ENCODE measurements at regions not wholly inside any gene's neighbourhood (a gene's known extent, or its start where the extent isn't known, plus 50 kb on each side); places are given as distances from the start of the nearest gene placed in this dataset.
"Not testable (repeated sequence)": the region's sequence is repeated elsewhere in the genome, so short reads cannot be mapped to it uniquely, and the experiment has no call there.

DNA sequence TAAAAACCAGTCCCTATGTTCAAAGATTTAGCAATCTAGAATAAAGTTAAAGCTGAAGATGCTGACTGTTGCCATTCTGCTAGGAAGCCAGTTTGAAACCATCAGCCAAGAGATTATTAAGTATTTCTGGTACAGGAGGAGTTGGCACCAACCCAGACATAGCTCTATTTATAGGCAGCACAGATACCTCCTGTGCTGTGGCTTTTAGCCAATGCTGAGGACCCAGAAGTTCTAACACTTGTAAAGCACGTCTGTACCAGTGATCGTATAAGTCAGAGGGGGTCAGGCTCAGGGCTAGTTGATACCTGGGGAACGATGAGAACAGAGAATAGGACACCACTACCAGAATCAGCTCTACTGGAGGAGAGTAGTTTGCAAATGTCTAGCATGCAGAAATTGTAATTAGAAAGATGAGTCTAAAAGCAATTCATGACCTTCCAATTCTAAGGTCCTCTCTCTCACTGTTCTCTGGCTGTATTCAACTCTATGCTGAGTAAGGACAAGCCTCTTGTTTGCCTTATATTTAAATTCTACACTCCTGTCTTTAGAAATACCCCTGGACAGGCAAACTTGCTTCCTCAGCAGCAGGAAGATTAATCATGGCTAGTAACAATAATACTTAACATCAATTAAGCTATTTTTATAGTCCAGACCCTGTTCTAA, 96.8 kb upstream of the PALMD start:
- Histone ChIP-seq H3K27me3 (ENCODE audit: control insufficient read depth, insufficient read depth, low read length) (no peaks in the 10 kb centered on the region), H3K9me3 (replicated peaks; ENCODE audit: control insufficient read depth, low read depth, low read length) (no peaks in the 10 kb centered on the region), H3K4me1 (ENCODE audit: control insufficient read depth, insufficient read depth, low read length) (peaks cover 6% of the 10 kb centered on the region), H3K4me3 (ENCODE audit: low read length) (no peak overlapping the region), H3K27ac (ENCODE audit: low read length) (peak overlapping the region; percentile 22), H3K36me3 (ENCODE audit: control insufficient read depth, insufficient read depth, low read length) (no peaks in the 10 kb centered on the region)
- DNase-seq: peak; percentile 75
- 25% methylated on average over 2 of the region's 3 CpGs for WGBS (ENCODE audit: insufficient coverage)

DNA sequence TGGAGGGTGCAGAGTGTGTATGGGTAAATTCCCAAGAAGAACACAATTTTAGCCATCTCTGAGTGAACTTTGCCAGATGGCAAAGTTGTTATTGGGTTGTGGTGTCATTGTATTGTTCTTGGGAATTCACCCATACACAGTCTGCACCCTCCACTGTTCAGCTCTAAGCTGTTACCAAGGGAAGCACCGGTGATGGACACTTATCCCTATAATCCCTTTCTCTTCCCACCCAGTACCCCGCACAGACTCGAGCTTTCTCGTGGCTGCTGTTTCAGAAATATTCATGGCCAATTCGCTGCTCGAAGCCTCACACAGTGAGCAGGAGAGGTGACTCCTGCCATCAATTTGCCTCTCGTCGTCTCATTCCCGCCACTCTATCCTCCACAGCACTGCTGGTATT, 95.7 kb upstream of the PALMD start:
- no peak overlapping the region for H3K27ac ChIP-seq (ENCODE audit: low read length)
- H3K9me3 ChIP-seq (replicated peaks; ENCODE audit: control insufficient read depth, low read depth, low read length): no peaks in the 10 kb centered on the region
- H3K4me3 ChIP-seq (ENCODE audit: low read length): no peak overlapping the region
- no peak for DNase-seq
- H3K27me3 ChIP-seq (ENCODE audit: control insufficient read depth, insufficient read depth, low read length): no peaks in the 10 kb centered on the region
- H3K4me1 ChIP-seq (ENCODE audit: control insufficient read depth, insufficient read depth, low read length): peaks cover 6% of the 10 kb centered on the region
- 91% methylated on average over 9 of the region's 9 CpGs for WGBS (ENCODE audit: insufficient coverage)
- H3K36me3 ChIP-seq (ENCODE audit: control insufficient read depth, insufficient read depth, low read length): no peaks in the 10 kb centered on the region

DNA sequence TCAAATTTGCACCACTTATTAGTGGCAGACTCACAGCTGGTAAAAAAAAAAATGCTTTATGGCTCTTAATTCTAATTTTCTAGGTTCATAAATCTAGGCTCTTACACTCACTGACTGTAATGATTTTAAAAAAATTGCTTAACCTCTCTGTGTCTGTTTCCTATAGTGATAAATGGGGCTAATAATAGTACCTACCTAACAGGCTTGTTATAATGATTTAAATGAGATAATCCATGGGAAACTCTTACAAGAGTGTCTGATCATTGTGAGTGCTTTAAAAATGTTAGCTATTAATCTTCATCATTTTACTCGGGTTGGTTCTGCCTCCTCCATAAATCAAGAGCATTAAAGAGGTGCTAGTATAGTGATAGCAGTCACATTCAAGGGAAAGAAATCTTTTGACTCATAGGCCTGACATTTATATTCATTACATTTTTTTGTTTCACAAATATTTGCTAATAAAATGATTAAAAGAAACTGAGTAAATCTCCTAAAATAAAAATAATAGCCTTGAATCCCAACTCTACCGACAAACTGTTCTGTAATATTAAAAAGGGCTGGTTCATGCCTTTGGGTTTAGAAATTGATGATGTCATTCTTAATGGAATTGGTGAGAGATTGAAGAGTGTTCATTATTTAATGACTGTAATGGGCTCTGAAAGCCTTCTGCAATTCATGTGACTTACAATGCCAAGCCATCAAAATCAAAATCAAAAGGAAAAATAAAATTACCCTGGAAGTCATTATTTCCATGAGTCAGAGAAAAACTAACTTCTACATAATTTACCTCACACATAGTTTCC, 93.9 kb upstream of the PALMD start:
- no peaks in the 10 kb centered on the region for H3K36me3 ChIP-seq (ENCODE audit: control insufficient read depth, insufficient read depth, low read length)
- H3K4me3 ChIP-seq (ENCODE audit: low read length): no peak overlapping the region
- peaks cover 6% of the 10 kb centered on the region for H3K4me1 ChIP-seq (ENCODE audit: control insufficient read depth, insufficient read depth, low read length)
- no peak for DNase-seq
- no peaks in the 10 kb centered on the region for H3K9me3 ChIP-seq (replicated peaks; ENCODE audit: control insufficient read depth, low read depth, low read length)
- no CpG with 5 or more reads among the region's 2 CpGs for WGBS (ENCODE audit: insufficient coverage)
- no peaks in the 10 kb centered on the region for H3K27me3 ChIP-seq (ENCODE audit: control insufficient read depth, insufficient read depth, low read length)
- H3K27ac ChIP-seq (ENCODE audit: low read length): no peak overlapping the region

DNA sequence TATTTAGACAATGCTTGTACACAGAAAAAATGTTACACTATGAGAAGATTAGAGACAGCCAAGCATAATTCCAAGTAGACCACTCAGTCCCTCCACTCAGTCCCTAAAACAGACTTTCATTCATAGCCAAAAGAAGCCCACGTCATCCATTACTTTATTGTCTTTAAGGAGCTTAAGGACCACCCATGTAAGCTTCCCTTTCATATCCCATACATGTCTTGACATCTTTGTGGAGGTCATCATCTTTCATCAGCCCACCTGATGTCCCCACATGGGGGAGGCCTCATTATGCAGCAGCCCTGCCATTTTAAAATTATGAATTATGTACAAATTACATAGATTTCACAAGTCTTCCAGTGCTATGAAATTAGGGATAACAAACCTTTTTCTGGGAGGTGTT, 92.6 kb upstream of the PALMD start:
- DNase-seq: no peak
- Histone ChIP-seq H3K4me3 (ENCODE audit: low read length) (no peak overlapping the region), H3K27ac (ENCODE audit: low read length) (no peak overlapping the region), H3K36me3 (ENCODE audit: control insufficient read depth, insufficient read depth, low read length) (no peaks in the 10 kb centered on the region), H3K9me3 (replicated peaks; ENCODE audit: control insufficient read depth, low read depth, low read length) (no peaks in the 10 kb centered on the region), H3K4me1 (ENCODE audit: control insufficient read depth, insufficient read depth, low read length) (peaks cover 6% of the 10 kb centered on the region), H3K27me3 (ENCODE audit: control insufficient read depth, insufficient read depth, low read length) (no peaks in the 10 kb centered on the region)
- WGBS (ENCODE audit: insufficient coverage): 67% methylated on average over 1 of the region's 1 CpG

DNA sequence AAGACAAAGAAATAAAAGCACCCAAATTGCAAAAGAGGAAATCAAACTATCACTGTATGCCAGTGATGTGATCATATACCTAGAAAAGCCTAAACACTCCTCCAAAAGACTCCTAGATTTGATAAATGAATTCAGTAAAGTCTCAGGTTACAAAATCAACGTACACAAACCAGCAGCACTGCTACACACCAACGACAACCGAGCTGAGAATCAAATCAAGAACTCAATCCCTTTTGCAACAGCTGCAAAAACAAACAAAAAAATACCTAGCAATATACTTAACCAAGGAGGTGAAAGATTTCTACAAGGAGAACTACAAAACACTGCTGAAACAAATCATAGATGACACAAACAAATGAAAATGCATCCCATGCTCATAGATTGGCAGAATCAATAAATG, 92.1 kb upstream of the PALMD start:
- H3K4me1 ChIP-seq (ENCODE audit: control insufficient read depth, insufficient read depth, low read length); H3K9me3 ChIP-seq (replicated peaks; ENCODE audit: control insufficient read depth, low read depth, low read length); H3K27me3 ChIP-seq (ENCODE audit: control insufficient read depth, insufficient read depth, low read length); H3K27ac ChIP-seq (ENCODE audit: low read length); H3K4me3 ChIP-seq (ENCODE audit: low read length); DNase-seq; H3K36me3 ChIP-seq (ENCODE audit: control insufficient read depth, insufficient read depth, low read length): not testable (repeated sequence)
- 30% methylated on average over 2 of the region's 3 CpGs for WGBS (ENCODE audit: insufficient coverage)

DNA sequence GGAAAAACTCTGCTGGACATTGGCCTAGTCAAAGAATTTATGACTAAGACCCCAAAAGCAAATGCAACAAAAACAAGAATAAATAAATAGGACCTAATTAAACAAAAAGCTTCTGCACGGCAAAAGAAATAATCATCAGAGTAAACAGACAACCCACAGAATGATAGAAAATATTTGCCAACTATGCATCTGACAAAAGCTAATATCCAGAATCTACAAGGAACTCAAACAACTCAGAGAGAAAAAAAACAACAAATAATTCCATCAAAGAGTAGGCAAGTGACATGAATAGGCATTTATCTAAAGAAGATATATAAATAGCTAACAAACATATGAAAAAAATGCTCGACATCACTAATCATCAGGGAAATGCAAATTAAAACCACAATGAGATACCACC, 91.2 kb upstream of the PALMD start:
- DNase-seq: no peak
- no CpG with 5 or more reads among the region's 2 CpGs for whole genome bisulfite sequencing (ENCODE audit: insufficient coverage)
- no peaks in the 10 kb centered on the region for H3K9me3 ChIP-seq (replicated peaks; ENCODE audit: control insufficient read depth, low read depth, low read length)

DNA sequence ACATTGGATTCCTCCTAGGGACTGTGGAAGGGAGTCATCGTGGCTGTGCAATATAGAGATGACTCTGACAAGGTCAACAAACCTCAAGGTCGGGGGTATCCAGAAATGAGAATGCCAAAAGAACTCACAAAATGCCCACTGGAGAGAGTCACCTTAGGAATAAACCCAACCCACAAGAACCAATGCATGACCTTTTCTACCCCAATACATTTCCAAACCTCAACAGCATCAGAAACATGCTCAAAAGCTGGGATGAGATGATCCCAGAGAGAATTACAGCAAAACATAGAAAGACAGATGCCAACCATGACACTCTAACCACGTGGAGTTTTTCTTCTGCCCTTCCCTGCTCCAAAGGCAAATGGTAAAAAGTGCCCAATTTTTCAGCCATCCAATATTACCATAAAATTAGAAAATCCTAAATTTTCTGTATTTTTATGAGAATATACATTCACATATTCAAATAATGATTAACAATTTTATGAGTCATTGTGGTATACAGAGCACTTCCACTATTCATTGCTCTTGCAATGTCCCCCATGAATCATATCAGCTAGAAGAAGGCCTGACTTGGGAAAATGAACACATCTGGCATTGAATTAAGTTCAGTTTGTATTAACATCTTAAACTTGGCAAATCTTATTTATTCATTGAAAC, 88.2 kb upstream of the PALMD start:
- Histone ChIP-seq H3K4me3 (ENCODE audit: low read length) (no peak overlapping the region), H3K4me1 (ENCODE audit: control insufficient read depth, insufficient read depth, low read length) (no peaks in the 10 kb centered on the region), H3K36me3 (ENCODE audit: control insufficient read depth, insufficient read depth, low read length) (no peaks in the 10 kb centered on the region), H3K9me3 (replicated peaks; ENCODE audit: control insufficient read depth, low read depth, low read length) (no peaks in the 10 kb centered on the region), H3K27ac (ENCODE audit: low read length) (no peak overlapping the region), H3K27me3 (ENCODE audit: control insufficient read depth, insufficient read depth, low read length) (no peaks in the 10 kb centered on the region)
- no CpG with 5 or more reads among the region's 3 CpGs for WGBS (ENCODE audit: insufficient coverage)
- DNase-seq: no peak

More for the DNA sequence above, 91.2 kb upstream of the PALMD start:
- Histone ChIP-seq H3K36me3 (ENCODE audit: control insufficient read depth, insufficient read depth, low read length) (no peaks in the 10 kb centered on the region), H3K27ac (ENCODE audit: low read length) (no peak overlapping the region), H3K27me3 (ENCODE audit: control insufficient read depth, insufficient read depth, low read length) (no peaks in the 10 kb centered on the region), H3K4me1 (ENCODE audit: control insufficient read depth, insufficient read depth, low read length) (no peaks in the 10 kb centered on the region), H3K4me3 (ENCODE audit: low read length) (no peak overlapping the region)

DNA sequence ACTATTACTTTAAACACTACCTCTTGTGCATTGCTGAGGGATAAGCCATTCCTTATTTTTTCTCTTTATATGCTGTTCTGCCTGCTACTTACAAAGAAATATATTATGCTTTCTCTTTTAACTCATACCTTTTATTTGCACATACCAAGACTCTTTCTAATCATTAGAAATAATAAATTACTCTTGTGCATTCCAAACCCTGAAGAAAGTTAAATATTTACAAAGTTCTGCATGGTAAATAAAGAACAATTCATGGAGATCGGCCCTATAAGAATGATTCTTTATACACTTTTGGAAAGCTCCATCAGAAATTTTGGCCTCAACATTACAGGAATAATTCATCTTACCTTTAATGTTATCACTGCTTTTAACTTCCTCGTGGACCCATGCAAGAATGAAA, 86.7 kb upstream of the PALMD start:
- Histone ChIP-seq H3K4me1 (ENCODE audit: control insufficient read depth, insufficient read depth, low read length) (no peaks in the 10 kb centered on the region), H3K4me3 (ENCODE audit: low read length) (no peak overlapping the region), H3K27me3 (ENCODE audit: control insufficient read depth, insufficient read depth, low read length) (no peaks in the 10 kb centered on the region), H3K27ac (ENCODE audit: low read length) (no peak overlapping the region), H3K36me3 (ENCODE audit: control insufficient read depth, insufficient read depth, low read length) (no peaks in the 10 kb centered on the region), H3K9me3 (replicated peaks; ENCODE audit: control insufficient read depth, low read depth, low read length) (no peaks in the 10 kb centered on the region)
- no peak for DNase-seq
- 43% methylated on average over 1 of the region's 2 CpGs for WGBS (ENCODE audit: insufficient coverage)

DNA sequence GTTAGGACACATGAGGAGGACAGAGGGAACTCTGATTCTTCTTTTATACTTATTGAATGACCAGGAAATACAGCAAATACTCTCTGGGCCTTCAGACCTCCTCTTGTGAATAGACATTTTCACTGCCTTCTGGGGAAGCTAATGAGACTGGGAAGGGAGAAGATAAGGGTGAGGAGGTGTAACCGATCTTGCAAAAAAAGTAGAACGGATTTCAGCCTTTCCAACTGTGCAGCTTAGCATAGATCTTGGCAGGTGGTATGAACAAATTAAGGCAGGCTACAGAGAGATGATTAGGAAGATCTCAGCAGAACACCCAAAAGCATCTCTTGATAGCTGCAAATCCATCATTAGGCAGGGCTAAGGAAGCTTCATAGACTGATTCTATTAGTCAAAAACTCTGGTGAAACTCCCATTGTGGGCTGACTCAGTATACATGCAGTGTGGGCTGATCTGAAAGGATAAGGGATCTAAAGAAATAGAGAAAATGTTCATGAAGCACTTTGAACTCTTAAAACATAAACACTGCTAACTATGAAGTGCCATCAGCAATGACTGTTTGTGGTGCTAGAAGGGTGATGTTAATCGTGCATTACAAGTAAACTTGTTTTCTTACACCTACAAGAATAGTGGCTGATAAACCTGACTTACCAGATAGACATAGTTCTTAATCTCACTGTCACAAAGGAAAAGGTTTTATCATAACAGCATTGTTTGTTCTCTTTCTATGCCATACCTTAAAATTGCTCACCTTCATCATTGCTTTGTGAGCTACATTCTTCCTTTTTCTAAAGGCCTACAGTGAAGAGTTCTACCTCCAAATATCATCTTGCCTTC, 85.5 kb upstream of the PALMD start:
- WGBS (ENCODE audit: insufficient coverage): no CpG with 5 or more reads among the region's 3 CpGs
- no peaks in the 10 kb centered on the region for H3K4me1 ChIP-seq (ENCODE audit: control insufficient read depth, insufficient read depth, low read length)
- DNase-seq: no peak
- H3K36me3 ChIP-seq (ENCODE audit: control insufficient read depth, insufficient read depth, low read length): no peaks in the 10 kb centered on the region
- no peak overlapping the region for H3K27ac ChIP-seq (ENCODE audit: low read length)
- H3K27me3 ChIP-seq (ENCODE audit: control insufficient read depth, insufficient read depth, low read length): no peaks in the 10 kb centered on the region
- H3K9me3 ChIP-seq (replicated peaks; ENCODE audit: control insufficient read depth, low read depth, low read length): no peaks in the 10 kb centered on the region
- H3K4me3 ChIP-seq (ENCODE audit: low read length): no peak overlapping the region

DNA sequence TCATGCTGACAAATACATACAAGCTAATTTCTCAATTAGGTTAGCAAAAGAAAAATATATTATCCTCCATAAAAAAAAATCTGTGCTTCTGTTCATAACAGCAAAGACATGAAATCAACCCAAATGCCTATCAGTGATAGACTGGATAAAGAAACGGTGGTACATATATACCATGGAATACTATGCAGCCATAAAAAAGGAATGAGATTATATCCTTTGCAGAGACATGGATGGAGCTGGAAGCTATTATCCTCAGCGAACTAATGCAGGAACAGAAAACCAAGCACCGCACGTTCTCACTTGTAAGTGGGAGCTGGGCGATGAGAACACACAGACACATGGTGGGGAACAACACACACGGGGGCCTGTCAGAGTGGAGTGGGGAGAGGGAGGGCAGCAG, 84.0 kb upstream of the PALMD start:
- no peak for DNase-seq
- no peak overlapping the region for H3K27ac ChIP-seq (ENCODE audit: low read length)
- H3K4me1 ChIP-seq (ENCODE audit: control insufficient read depth, insufficient read depth, low read length): no peaks in the 10 kb centered on the region
- 100% methylated on average over 4 of the region's 6 CpGs for WGBS (ENCODE audit: insufficient coverage)
- no peaks in the 10 kb centered on the region for H3K36me3 ChIP-seq (ENCODE audit: control insufficient read depth, insufficient read depth, low read length)
- H3K4me3 ChIP-seq (ENCODE audit: low read length): no peak overlapping the region
- H3K27me3 ChIP-seq (ENCODE audit: control insufficient read depth, insufficient read depth, low read length): no peaks in the 10 kb centered on the region
- no peaks in the 10 kb centered on the region for H3K9me3 ChIP-seq (replicated peaks; ENCODE audit: control insufficient read depth, low read depth, low read length)
